ENCODE measurements at regions not wholly inside any gene's neighbourhood (a gene's known extent, or its start where the extent isn't known, plus 50 kb on each side); places are given as distances from the start of the nearest gene placed in this dataset.

DNA sequence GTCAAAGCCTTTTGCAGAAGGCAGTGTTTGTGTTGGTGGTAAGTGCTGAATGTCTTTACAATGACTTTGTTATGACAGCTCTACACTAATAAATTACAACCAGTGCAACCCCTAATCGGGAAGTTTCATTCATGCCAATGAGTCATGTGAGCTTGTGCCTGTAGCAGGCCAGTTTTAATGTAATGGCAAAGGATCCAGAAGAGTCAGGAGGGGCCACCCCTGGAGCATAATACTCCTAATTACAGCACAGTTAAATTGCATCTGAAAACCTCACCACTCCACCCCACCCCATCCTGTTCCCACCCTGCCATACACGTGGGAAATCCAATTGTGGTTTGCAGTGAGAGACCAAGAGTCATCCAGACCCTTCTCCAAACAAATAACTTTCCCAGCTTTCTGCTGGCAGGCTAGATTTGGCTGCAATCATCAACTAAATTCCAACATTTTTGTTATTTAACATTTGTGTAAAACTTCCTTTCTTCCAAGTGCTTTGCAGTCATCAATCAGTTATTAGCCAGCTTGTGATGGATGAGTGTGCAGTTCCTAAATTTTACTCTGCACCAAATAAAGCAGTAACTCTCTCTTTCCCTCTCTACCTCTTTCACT is 277.3 kb upstream of the FAT3 start:
- no peak overlapping the region for H3K27ac Mint-ChIP-seq
- no peaks in the 10 kb centered on the region for H3K36me3 Mint-ChIP-seq (ENCODE audit: low read depth)
- H3K4me3 Mint-ChIP-seq = no peak overlapping the region
- no peaks in the 10 kb centered on the region for H3K4me1 Mint-ChIP-seq (ENCODE audit: low read depth)
- peaks cover 13% of the 10 kb centered on the region for H3K9me3 Mint-ChIP-seq
- H3K27me3 Mint-ChIP-seq (ENCODE audit: low read depth) = no peaks in the 10 kb centered on the region
- DNase-seq (ENCODE audit: low spot score) = no peak

DNA sequence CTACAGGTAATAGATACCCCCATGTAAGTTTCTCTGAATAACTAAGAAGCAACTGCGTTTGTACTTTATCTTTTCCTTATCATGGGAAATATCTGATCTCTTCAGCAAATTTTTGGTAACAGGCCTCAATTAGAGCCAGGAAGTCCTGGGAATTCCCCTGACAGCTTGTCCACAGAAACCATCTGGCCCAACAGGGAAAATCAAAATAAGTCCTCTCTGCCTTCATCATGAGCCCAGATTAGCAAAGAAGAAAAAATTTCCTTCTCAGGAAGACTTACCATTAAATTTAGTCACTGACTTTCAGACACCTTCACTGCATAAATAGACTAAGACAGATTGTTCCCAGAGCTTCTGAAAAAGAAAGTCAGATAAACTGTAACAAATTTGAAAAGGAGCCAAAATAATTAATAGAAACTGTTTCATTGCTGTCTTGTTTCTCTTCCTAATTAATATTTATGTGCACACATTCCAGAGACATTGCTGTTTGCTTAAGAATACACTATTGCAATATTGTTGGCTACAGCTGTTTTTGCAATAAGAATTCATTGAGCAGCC is 278.1 kb upstream of the FAT3 start:
- H3K36me3 Mint-ChIP-seq (ENCODE audit: low read depth) = no peaks in the 10 kb centered on the region
- DNase-seq (ENCODE audit: low spot score) = no peak
- H3K27me3 Mint-ChIP-seq (ENCODE audit: low read depth) = no peaks in the 10 kb centered on the region
- no peaks in the 10 kb centered on the region for H3K4me1 Mint-ChIP-seq (ENCODE audit: low read depth)
- H3K4me3 Mint-ChIP-seq = no peak overlapping the region
- H3K9me3 Mint-ChIP-seq = peaks cover 13% of the 10 kb centered on the region
- H3K27ac Mint-ChIP-seq = no peak overlapping the region

DNA sequence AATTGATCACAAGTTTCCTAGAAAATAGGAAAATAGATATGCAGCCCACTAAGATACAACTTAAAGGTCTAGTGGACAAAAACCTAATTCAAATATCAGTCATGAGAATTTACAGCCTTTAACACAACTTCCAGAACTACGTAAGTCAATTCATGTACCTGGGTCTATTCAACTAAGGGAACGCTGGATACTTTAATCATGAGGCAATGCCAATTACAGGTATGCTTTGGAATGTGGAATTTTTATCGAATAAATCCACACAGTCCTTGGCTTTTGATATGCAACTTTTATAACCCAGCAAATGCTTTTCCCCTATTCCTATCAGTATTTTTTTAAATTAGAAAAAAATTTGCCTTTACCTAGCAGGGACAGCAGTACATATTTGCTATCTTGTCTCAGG is 289.5 kb upstream of the FAT3 start:
- Mint-ChIP-seq H3K4me3 (no peak overlapping the region), H3K4me1 (ENCODE audit: low read depth) (no peaks in the 10 kb centered on the region), H3K9me3 (peaks cover 8% of the 10 kb centered on the region), H3K27ac (no peak overlapping the region), H3K27me3 (ENCODE audit: low read depth) (no peaks in the 10 kb centered on the region), H3K36me3 (ENCODE audit: low read depth) (no peaks in the 10 kb centered on the region)
- no peak for DNase-seq (ENCODE audit: low spot score)

DNA sequence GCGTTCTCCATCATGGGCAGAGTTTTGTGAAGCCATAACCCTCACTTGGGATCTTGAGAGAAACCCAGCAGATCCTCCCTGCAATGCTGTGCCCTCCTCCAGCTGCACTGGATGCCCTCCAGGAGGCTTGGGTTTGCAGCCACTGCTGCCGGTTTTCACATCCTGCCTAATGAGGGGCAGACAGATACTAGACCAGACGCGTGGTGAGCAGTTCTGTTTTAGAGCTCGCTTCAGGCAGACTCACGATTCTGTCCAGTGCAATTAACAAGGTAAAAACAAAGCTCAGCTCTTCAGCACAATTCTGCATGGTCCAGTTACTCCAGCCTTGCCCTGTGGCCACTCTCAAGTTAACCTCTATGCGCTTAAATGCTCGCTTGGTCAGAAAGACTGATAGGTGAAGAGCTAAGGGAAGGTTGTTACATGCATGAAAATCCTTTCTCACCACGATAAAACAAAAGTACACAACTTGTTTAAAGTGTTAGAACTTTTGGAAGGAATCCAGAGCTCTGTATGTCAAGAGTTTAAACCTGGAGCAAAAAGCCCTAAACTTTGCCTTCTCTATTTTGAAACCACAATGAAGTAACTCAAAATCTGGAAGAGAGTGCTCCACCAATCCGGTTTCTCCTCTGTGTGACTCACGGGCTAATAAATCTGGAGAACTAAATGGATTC is 292.3 kb upstream of the FAT3 start:
- H3K9me3 Mint-ChIP-seq = peaks cover 8% of the 10 kb centered on the region
- DNase-seq (ENCODE audit: low spot score) = no peak
- H3K27ac Mint-ChIP-seq = no peak overlapping the region
- H3K4me3 Mint-ChIP-seq = no peak overlapping the region
- no peaks in the 10 kb centered on the region for H3K27me3 Mint-ChIP-seq (ENCODE audit: low read depth)
- H3K36me3 Mint-ChIP-seq (ENCODE audit: low read depth) = no peaks in the 10 kb centered on the region
- no peaks in the 10 kb centered on the region for H3K4me1 Mint-ChIP-seq (ENCODE audit: low read depth)

DNA sequence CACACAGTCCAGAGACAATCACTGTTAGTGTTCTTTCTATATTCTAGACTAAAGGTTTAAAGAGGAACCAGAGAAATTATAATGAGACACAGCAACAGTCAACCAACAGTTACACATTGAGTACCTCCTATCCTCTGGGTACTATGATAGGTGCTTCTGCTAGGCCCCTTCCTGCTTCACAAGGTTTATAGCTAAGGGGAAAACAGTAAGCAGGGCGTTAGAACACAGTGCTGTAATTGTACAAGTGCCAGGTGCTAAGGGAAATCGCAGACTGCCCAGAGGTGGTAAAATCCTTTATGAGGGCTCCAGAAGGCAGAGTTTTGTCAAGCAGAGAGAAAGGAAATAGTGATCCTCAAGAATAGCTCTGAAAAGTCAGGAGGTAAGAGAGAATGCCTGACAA is 297.2 kb upstream of the FAT3 start:
- Mint-ChIP-seq H3K4me1 (ENCODE audit: low read depth) (no peaks in the 10 kb centered on the region), H3K27ac (no peak overlapping the region), H3K27me3 (ENCODE audit: low read depth) (no peaks in the 10 kb centered on the region), H3K9me3 (peaks cover 21% of the 10 kb centered on the region), H3K4me3 (no peak overlapping the region), H3K36me3 (ENCODE audit: low read depth) (no peaks in the 10 kb centered on the region)
- no peak for DNase-seq (ENCODE audit: low spot score)

DNA sequence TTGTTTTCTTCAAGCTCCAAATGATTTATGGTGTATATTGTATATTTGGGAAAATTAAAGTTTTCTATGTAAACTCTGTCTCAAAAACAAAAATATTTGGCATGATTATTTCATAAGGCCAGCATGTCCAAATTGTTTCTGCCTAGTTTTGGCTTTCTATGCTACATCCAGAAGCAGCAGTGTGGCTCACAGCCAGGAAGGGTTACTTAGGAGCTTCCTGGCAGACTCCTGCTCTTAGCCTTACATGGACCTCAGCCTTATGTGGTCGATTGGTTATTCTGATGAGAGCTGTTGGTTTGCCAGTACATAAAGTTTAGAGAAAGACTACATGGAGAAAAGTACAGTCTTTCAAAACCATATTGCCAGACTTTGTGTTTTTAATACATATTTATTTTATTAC is 297.7 kb upstream of the FAT3 start:
- no peak for DNase-seq (ENCODE audit: low spot score)
- Mint-ChIP-seq H3K9me3 (peaks cover 22% of the 10 kb centered on the region), H3K4me1 (ENCODE audit: low read depth) (no peaks in the 10 kb centered on the region), H3K27ac (no peak overlapping the region), H3K27me3 (ENCODE audit: low read depth) (no peaks in the 10 kb centered on the region), H3K36me3 (ENCODE audit: low read depth) (no peaks in the 10 kb centered on the region), H3K4me3 (no peak overlapping the region)

DNA sequence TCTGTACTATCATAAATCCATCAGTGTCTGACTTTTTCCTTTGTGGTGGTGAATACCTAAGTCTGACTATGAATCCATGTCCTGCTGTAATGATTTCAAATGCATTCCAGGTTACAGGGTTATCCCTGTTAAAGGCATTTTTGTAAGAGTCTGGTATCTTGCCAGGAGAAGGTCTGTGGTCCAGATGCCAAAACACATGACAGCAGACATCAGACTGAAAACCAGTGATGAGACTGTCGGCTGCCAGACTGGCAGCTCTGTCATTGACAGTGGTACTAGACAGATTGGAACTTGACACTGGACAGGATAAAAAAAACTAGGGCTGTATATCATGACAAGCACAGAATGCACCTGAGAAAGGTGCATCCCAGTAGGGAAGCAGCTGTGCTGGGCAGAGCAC is 301.8 kb upstream of the FAT3 start:
- DNase-seq (ENCODE audit: low spot score) = no peak
- no peak overlapping the region for H3K4me3 Mint-ChIP-seq
- H3K4me1 Mint-ChIP-seq (ENCODE audit: low read depth) = no peaks in the 10 kb centered on the region
- H3K27ac Mint-ChIP-seq = no peak overlapping the region
- no peaks in the 10 kb centered on the region for H3K36me3 Mint-ChIP-seq (ENCODE audit: low read depth)
- H3K27me3 Mint-ChIP-seq (ENCODE audit: low read depth) = no peaks in the 10 kb centered on the region
- peaks cover 31% of the 10 kb centered on the region for H3K9me3 Mint-ChIP-seq

DNA sequence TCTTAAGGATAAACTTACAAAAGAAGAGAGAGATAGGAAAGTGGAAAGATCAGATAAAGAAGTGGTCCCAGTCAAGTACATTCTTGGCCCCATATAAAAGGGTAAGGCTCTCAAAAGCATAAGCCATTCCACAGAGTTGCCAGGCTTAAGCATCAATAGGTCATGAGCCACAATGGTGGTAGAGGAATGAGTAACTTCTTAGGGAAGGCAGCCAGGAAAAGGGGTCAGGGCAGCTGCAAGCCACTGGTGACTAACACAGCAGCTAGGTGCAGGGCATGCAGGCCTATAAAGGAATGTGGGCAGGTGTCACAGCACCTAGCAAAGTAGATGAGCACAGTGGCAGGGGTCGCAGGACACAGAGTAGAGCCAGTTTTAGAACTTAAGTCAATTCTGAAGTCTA is 302.6 kb upstream of the FAT3 start:
- no peak overlapping the region for H3K27ac Mint-ChIP-seq
- no peak for DNase-seq (ENCODE audit: low spot score)
- no peaks in the 10 kb centered on the region for H3K36me3 Mint-ChIP-seq (ENCODE audit: low read depth)
- H3K9me3 Mint-ChIP-seq = peaks cover 31% of the 10 kb centered on the region
- no peak overlapping the region for H3K4me3 Mint-ChIP-seq
- no peaks in the 10 kb centered on the region for H3K27me3 Mint-ChIP-seq (ENCODE audit: low read depth)
- no peaks in the 10 kb centered on the region for H3K4me1 Mint-ChIP-seq (ENCODE audit: low read depth)

DNA sequence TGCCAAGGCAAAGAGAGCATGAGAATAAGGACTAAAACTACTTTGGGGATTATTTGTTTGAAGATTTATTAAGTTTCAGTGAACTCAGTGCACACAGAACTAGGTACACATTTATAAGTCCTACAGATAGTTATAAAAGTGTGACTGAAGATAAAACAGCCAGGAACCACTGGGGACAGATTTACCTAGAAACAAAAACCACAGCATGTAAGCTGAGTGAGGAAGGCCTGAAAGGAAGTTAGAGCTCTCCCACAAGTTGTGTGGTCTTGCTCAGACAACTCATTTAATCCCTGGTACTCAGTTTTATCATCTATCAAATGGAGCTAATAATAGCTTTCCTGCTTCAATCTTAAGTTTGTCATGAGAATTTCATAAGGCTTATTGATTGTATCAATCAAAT is 311.2 kb upstream of the FAT3 start:
- Mint-ChIP-seq H3K4me1 (ENCODE audit: low read depth) (no peaks in the 10 kb centered on the region), H3K9me3 (peaks cover 19% of the 10 kb centered on the region), H3K27ac (no peak overlapping the region), H3K27me3 (ENCODE audit: low read depth) (no peaks in the 10 kb centered on the region), H3K4me3 (no peak overlapping the region), H3K36me3 (ENCODE audit: low read depth) (no peaks in the 10 kb centered on the region)
- no peak for DNase-seq (ENCODE audit: low spot score)

DNA sequence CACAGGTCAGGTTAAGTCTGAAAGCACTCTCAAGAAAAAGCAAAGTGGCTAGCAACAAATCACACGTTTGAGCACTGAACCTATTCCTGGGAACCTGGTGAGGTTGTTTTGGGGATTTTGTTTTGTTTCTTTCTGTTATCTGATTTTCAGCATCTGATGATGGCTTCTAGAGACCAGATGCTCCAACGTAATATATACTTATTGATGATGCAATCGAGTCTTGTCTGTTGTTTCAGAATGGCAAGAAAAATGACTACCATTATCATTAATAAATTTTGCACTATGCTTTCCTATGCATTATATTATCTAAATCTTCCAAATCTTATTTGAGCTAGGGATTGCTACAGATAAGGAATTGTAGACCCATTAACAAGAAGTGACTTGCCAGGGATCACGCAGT is 312.3 kb upstream of the FAT3 start:
- Mint-ChIP-seq H3K27ac (no peak overlapping the region), H3K4me3 (no peak overlapping the region), H3K36me3 (ENCODE audit: low read depth) (no peaks in the 10 kb centered on the region), H3K4me1 (ENCODE audit: low read depth) (no peaks in the 10 kb centered on the region), H3K9me3 (peaks cover 23% of the 10 kb centered on the region), H3K27me3 (ENCODE audit: low read depth) (no peaks in the 10 kb centered on the region)
- no peak for DNase-seq (ENCODE audit: low spot score)

DNA sequence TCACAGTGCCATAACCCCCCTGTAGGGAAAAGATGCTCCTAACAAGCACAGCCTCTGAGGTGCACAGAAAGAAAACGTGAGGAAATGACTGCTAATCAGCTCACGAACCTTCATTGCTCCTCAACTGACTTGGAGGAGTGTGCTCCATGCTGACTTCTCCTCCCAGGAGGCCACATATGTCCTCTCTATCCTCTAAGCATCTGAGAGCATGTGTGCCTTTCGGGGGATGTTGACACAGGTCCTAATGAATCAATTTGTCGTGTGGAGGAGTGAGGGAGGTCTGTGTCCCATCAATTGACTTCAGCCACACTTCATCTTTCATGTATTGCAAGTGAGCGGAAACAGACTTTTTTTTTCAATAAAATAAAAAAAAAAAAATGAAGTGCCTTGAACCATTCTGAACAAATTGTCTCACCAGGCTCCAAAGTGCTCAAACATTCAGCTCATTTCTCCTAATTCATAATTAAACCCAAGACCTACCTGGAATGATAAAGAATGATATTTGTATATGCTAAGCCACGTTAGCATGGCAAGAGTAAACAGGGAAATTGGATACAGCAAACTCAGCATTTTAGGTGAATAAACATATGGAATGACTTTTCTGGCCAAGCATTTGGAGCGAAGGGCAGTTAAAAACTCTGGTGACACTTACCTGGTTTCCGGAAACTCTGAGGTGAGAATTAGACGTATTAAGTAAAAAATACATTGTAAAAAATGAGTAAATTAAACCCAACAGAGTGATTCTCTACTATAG is 317.6 kb upstream of the FAT3 start:
- H3K9me3 Mint-ChIP-seq = peaks cover 15% of the 10 kb centered on the region
- no peaks in the 10 kb centered on the region for H3K36me3 Mint-ChIP-seq (ENCODE audit: low read depth)

DNA sequence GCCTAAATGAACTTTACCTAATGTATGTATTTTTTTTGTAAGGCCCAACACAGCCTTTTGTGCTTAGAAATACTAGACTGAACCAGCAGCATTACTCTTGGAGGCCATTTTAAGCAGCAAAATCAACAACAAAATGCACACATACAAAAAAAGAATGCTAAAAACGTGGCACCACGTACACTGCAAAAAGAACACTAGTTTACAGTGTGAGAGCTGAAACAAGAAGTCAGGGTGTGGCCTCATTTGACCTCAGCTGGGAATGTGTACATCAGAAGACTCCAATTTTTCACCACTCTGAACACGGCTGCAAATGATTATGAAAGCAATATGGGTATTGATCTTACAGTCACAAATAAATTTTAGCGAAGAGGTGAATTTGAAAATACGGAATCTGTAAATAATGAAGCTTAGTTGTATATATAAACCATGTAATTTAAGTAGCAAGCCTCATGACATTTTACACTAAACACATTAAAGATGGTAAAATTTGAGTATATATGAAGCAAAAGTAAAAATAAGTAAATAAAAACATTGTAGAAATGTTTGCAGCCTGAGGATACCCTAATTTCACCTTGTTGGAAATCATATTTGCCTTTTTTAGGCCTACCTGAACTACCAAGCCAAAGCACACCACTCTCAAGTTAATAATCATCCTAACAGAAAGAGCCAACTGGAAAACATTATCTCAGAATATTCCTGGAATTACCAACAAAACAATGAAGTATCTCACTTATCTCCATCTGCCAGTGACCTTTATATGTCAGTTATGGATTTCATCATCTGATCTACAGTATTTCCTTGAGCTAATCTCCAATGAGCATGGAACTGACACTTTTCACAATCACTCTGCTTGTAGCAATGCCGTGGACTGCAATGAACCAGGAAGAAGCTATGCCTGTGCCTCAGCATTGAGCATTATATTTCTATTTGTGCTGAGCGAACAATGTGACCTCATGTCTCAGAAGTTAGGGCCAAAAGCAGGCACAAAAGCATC is 319.5 kb upstream of the FAT3 start:
- DNase-seq (ENCODE audit: low spot score) = no peak
- H3K4me3 Mint-ChIP-seq = no peak overlapping the region
- H3K9me3 Mint-ChIP-seq = peaks cover 19% of the 10 kb centered on the region
- H3K36me3 Mint-ChIP-seq (ENCODE audit: low read depth) = no peaks in the 10 kb centered on the region
- H3K27ac Mint-ChIP-seq = no peak overlapping the region
- no peaks in the 10 kb centered on the region for H3K27me3 Mint-ChIP-seq (ENCODE audit: low read depth)
- no peaks in the 10 kb centered on the region for H3K4me1 Mint-ChIP-seq (ENCODE audit: low read depth)

More for the DNA sequence above, 317.6 kb upstream of the FAT3 start:
- H3K4me1 Mint-ChIP-seq (ENCODE audit: low read depth) = no peaks in the 10 kb centered on the region
- DNase-seq (ENCODE audit: low spot score) = no peak
- no peak overlapping the region for H3K4me3 Mint-ChIP-seq
- H3K27ac Mint-ChIP-seq = no peak overlapping the region
- no peaks in the 10 kb centered on the region for H3K27me3 Mint-ChIP-seq (ENCODE audit: low read depth)

DNA sequence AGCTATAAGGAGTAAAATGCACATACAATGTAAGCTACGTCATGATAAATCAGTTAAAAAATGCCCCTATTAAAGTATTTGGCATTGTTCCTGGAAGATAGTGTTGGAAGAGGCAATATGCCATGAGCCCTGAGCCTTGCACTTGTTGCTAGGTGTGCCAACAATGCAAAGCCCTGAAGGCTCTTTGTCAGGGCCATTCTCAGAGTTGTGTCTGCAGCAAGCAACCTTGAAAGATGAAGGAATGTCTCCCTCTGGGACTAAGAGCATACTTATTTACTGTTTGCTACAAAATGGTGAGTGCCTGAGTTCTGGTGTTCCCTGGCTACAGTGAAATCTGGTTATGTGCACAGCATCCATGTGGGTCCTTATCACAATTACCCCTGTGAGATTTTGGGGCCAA is 322.3 kb upstream of the FAT3 start:
- no peak overlapping the region for H3K27ac Mint-ChIP-seq
- H3K4me1 Mint-ChIP-seq (ENCODE audit: low read depth) = no peaks in the 10 kb centered on the region
- no peaks in the 10 kb centered on the region for H3K36me3 Mint-ChIP-seq (ENCODE audit: low read depth)
- H3K27me3 Mint-ChIP-seq (ENCODE audit: low read depth) = no peaks in the 10 kb centered on the region
- no peak overlapping the region for H3K4me3 Mint-ChIP-seq
- peaks cover 16% of the 10 kb centered on the region for H3K9me3 Mint-ChIP-seq
- DNase-seq (ENCODE audit: low spot score) = no peak
